Activated T-helper 17 cell treated with anti-CD3 and anti-CD28 coated beads, Interleukin-2, amount 50 U/mL, for 72 hours (primary cell): ENCODE measurements at regions not wholly inside any gene's neighbourhood (a gene's known extent, or its start where the extent isn't known, plus 50 kb on each side); places are given as distances from the start of the nearest gene placed in this dataset.
"Not testable (repeated sequence)": the region's sequence is repeated elsewhere in the genome, so short reads cannot be mapped to it uniquely, and the experiment has no call there.

Experiments
- ATAC-seq: fragments of 150-1000 bp; cut with Tn5 transposase; replicated peaks from 2 replicates; pipeline ENCODE4 v1.10.0; 2021; ENCODE audit warnings: mild to moderate bottlenecking, moderate library complexity
- H3K27ac Mint-ChIP-seq: one replicate; pipeline ENCODE4 v1.8.0; 2022; ENCODE audit warnings: mixed read lengths
- H3K27me3 Mint-ChIP-seq: one replicate; pipeline ENCODE4 v1.8.0; 2022; ENCODE audit warnings: mixed read lengths
- H3K36me3 Mint-ChIP-seq: one replicate; pipeline ENCODE4 v1.8.0; 2022; ENCODE audit warnings: low read depth, mild to moderate bottlenecking, mixed read lengths
- H3K4me1 Mint-ChIP-seq: one replicate; pipeline ENCODE4 v1.8.0; 2022; ENCODE audit warnings: mixed read lengths
- H3K4me3 Mint-ChIP-seq: one replicate; pipeline ENCODE4 v1.8.0; 2022; ENCODE audit warnings: mild to moderate bottlenecking, mixed read lengths
- H3K9me3 Mint-ChIP-seq: one replicate; pipeline ENCODE4 v1.8.0; 2022; ENCODE audit warnings: mixed read lengths

- peaks cover 6% of the 10 kb centered on the region for H3K9me3 Mint-ChIP-seq
- no peak overlapping the region for H3K4me3 Mint-ChIP-seq
- no peaks in the 10 kb centered on the region for H3K4me1 Mint-ChIP-seq
- H3K27ac Mint-ChIP-seq: no peak overlapping the region
- H3K27me3 Mint-ChIP-seq: no peaks in the 10 kb centered on the region
- no peaks in the 10 kb centered on the region for H3K36me3 Mint-ChIP-seq
- ATAC-seq: no peak
Observed at GRCh38 chr5:106814961-106815360, 855.8 kb downstream of the EFNA5 start.

DNA sequence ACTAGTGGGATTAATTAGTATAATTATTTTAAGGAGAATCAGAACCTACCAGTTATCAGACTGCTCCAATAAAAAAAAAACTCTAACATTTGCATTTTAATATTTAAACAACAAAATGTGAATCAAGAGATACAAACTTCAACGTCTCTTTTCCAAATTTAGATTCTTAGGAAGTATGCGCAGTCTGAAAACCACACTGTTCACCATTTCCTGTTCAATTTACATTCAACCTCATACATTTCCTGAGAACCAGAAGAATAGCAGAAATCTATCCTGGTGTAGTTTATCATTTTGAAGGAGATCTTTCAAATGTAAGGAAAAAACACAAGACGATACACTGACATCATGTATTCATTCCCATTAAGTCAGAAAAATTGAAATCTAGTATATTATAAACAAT lies 869.2 kb downstream of the EFNA5 start:
- Mint-ChIP-seq H3K27me3 (no peaks in the 10 kb centered on the region), H3K27ac (no peak overlapping the region), H3K9me3 (no peaks in the 10 kb centered on the region), H3K4me3 (no peak overlapping the region), H3K4me1 (no peaks in the 10 kb centered on the region), H3K36me3 (no peaks in the 10 kb centered on the region)
- ATAC-seq: no peak

GRCh38 chr5:106797996-106798395 lies 872.7 kb downstream of the EFNA5 start:
- no peaks in the 10 kb centered on the region for H3K9me3 Mint-ChIP-seq
- no peaks in the 10 kb centered on the region for H3K4me1 Mint-ChIP-seq
- ATAC-seq: no peak
- H3K4me3 Mint-ChIP-seq: no peak overlapping the region
- no peaks in the 10 kb centered on the region for H3K27me3 Mint-ChIP-seq
- no peak overlapping the region for H3K27ac Mint-ChIP-seq
- no peaks in the 10 kb centered on the region for H3K36me3 Mint-ChIP-seq

DNA sequence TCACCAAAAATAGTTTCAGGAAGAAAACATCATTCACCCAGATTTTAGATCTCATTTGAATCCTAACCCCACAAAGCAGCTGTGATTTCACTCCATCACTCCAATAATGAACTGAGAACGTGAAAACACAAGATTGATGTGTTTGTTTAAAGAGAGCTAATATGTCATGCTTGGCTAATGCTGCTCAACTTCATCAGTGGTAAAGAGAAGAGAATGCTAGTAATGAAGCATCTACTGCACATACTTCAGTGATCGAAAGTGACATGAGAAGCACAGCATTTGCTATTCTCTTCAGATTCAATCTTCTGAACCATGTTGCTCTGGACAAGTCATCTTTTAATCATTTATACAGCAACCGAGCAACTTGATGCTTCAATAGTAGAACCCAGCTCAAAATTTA lies 874.7 kb downstream of the EFNA5 start:
- no peak overlapping the region for H3K27ac Mint-ChIP-seq
- no peaks in the 10 kb centered on the region for H3K27me3 Mint-ChIP-seq
- H3K36me3 Mint-ChIP-seq: no peaks in the 10 kb centered on the region
- no peak for ATAC-seq
- H3K4me1 Mint-ChIP-seq: no peaks in the 10 kb centered on the region
- peaks cover 3% of the 10 kb centered on the region for H3K9me3 Mint-ChIP-seq
- H3K4me3 Mint-ChIP-seq: no peak overlapping the region

DNA sequence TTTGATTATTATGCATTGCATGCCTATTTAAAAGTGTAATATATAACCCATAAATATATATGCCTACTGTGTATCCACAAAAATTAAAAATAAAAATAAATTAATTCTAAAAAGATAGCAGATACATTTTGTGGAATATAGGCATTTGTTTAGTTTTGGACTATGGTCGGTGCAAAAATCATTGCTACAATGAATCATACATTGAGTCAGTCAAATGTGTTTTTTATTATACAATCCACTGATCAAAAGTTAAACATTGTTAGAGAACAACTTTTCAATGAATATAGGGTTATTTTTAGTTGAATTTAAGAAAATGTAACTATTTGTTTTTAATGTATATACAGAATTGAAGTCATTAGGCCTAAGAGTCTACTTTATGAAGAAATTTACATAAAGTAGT lies 885.9 kb downstream of the EFNA5 start:
- Mint-ChIP-seq H3K4me3 (no peak overlapping the region), H3K4me1 (no peaks in the 10 kb centered on the region), H3K9me3 (peaks cover 9% of the 10 kb centered on the region), H3K27ac (no peak overlapping the region), H3K27me3 (no peaks in the 10 kb centered on the region), H3K36me3 (no peaks in the 10 kb centered on the region)
- no peak for ATAC-seq

DNA sequence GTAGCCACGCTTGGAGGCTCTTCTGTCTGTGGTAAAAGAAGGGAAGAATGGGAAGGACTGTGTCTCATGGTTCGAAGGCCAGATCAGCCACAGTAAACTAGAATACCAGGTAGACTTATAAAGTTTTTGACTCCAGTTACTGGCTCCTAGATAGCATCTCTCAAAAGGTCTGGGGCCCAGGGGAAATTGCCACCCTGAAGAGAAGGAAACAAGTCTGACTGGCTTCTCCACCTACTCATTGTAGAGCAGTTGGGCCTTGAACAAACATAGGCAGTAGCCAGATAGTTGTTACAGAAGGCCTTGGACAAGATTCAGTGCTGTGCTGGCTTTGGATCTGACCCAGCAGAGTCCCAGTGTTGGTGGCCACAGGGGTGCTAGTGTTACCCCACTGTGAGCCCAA lies 890.4 kb downstream of the EFNA5 start:
- Mint-ChIP-seq H3K4me3 (no peak overlapping the region), H3K4me1 (no peaks in the 10 kb centered on the region), H3K9me3 (peaks cover 4% of the 10 kb centered on the region), H3K36me3 (no peaks in the 10 kb centered on the region), H3K27ac (no peak overlapping the region), H3K27me3 (no peaks in the 10 kb centered on the region)
- no peak for ATAC-seq

- not testable (repeated sequence) for ATAC-seq, H3K27me3 Mint-ChIP-seq, H3K27ac Mint-ChIP-seq
Observed at GRCh38 chr5:106776515-106776914, 894.2 kb downstream of the EFNA5 start.

GRCh38 chr5:106768392-106768791 lies 902.3 kb downstream of the EFNA5 start:
- Mint-ChIP-seq H3K9me3 (peaks cover 8% of the 10 kb centered on the region), H3K27me3 (no peaks in the 10 kb centered on the region), H3K27ac (no peak overlapping the region), H3K36me3 (no peaks in the 10 kb centered on the region), H3K4me1 (no peaks in the 10 kb centered on the region), H3K4me3 (no peak overlapping the region)
- ATAC-seq: no peak

More at GRCh38 chr5:106776515-106776914, 894.2 kb downstream of the EFNA5 start:
- not testable (repeated sequence) for H3K4me3 Mint-ChIP-seq, H3K4me1 Mint-ChIP-seq, H3K36me3 Mint-ChIP-seq, H3K9me3 Mint-ChIP-seq

GRCh38 chr5:106766916-106767315 lies 903.8 kb downstream of the EFNA5 start:
- Mint-ChIP-seq H3K36me3 (no peaks in the 10 kb centered on the region), H3K4me3 (no peak overlapping the region), H3K9me3 (peaks cover 15% of the 10 kb centered on the region), H3K4me1 (no peaks in the 10 kb centered on the region), H3K27ac (no peak overlapping the region), H3K27me3 (no peaks in the 10 kb centered on the region)
- ATAC-seq: no peak

GRCh38 chr5:106759581-106759980 lies 911.2 kb downstream of the EFNA5 start:
- Mint-ChIP-seq H3K4me1 (no peaks in the 10 kb centered on the region), H3K9me3 (peaks cover 8% of the 10 kb centered on the region), H3K4me3 (no peak overlapping the region), H3K27me3 (no peaks in the 10 kb centered on the region), H3K36me3 (no peaks in the 10 kb centered on the region), H3K27ac (no peak overlapping the region)
- no peak for ATAC-seq

GRCh38 chr5:106759152-106759551 lies 911.6 kb downstream of the EFNA5 start:
- Mint-ChIP-seq H3K9me3 (peaks cover 8% of the 10 kb centered on the region), H3K36me3 (no peaks in the 10 kb centered on the region)
- ATAC-seq: no peak

DNA sequence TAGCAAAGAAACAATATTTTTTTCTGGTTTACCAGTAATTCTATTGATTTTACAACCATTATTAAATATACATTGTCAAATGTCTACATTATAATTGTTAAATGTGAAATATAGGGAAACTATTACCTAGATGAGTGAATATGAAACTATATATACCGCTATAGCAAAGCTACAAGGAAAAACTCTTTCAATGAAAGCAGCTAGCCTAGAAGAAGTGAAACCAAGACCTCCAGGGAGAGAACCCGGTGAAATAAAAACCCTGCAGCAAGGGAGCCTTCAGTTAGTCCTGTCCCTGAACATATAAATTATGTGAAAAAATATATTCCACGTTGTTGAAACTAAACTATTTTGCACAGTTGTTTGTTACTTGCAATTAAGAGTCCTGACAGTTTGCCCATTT lies 913.1 kb downstream of the EFNA5 start:
- H3K27me3 Mint-ChIP-seq: no peaks in the 10 kb centered on the region
- peaks cover 5% of the 10 kb centered on the region for H3K9me3 Mint-ChIP-seq
- H3K4me3 Mint-ChIP-seq: no peak overlapping the region
- no peak for ATAC-seq
- H3K4me1 Mint-ChIP-seq: no peaks in the 10 kb centered on the region
- no peak overlapping the region for H3K27ac Mint-ChIP-seq
- H3K36me3 Mint-ChIP-seq: no peaks in the 10 kb centered on the region

More at GRCh38 chr5:106759152-106759551, 911.6 kb downstream of the EFNA5 start:
- Mint-ChIP-seq H3K4me3 (no peak overlapping the region), H3K4me1 (no peaks in the 10 kb centered on the region), H3K27ac (no peak overlapping the region), H3K27me3 (no peaks in the 10 kb centered on the region)

DNA sequence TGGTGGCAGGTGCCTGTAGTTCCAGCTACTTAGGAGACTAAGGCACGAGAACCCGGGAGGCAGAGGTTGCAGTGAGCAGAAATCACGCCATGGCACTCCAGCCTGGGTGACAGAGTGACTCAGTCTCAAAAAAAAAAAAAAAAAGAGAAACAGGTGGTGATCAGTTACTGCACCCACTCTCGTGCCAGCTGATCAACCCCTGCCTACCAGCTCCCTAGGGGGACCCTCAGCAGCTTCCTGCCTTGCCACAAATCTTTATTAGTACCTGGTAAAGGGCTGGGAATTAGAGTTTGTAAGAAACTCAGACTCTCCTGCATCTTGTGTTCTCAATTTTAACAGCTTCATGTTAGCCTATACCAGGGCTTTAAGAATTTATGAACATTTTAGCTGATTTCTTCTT lies 914.9 kb downstream of the EFNA5 start:
- Mint-ChIP-seq H3K36me3 (no peaks in the 10 kb centered on the region), H3K27ac (no peak overlapping the region), H3K4me3 (no peak overlapping the region), H3K4me1 (no peaks in the 10 kb centered on the region), H3K27me3 (no peaks in the 10 kb centered on the region), H3K9me3 (no peaks in the 10 kb centered on the region)
- no peak for ATAC-seq

DNA sequence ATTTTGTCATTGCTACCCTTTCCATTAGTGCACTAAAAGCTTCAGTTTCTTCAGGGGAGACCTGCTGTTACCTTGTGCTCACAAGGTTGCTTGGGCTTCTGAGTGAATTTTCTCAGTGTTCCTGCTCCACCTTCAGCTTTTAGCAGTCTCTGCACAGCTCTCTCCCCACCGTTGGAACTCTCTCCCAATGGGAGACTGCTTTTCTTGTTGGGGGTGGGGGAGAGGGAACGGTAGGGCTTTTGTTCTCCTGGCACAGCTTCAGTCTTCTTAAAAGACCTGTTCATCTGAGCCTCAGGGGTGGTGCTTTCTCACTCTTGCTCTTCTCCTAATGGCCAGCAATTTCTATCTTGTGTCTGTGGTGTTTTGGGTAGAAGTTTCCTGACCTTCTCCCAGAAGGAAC lies 915.7 kb downstream of the EFNA5 start:
- Mint-ChIP-seq H3K9me3 (no peaks in the 10 kb centered on the region), H3K27ac (no peak overlapping the region), H3K4me3 (no peak overlapping the region)

DNA sequence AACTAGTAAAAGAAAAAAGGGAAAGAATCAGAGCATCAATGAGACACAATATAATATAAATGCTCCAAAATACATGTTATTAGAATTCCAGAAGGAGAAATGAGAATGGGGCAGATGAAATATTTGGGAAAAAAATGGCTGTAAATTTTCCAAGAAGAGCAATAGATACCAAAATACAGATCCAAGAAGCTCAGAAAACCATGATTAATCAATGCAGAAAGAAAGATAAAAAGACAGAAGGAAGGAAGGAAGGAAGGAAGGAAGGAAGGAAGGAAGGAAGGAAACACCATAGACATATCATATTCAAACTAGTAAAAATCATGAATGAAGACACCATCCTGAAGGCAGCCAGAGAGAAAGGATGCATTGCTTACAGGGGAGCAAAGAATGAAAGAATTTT lies 920.9 kb downstream of the EFNA5 start:
- Mint-ChIP-seq H3K27ac (no peak overlapping the region), H3K4me3 (no peak overlapping the region), H3K36me3 (no peaks in the 10 kb centered on the region), H3K27me3 (no peaks in the 10 kb centered on the region), H3K9me3 (peaks cover 8% of the 10 kb centered on the region), H3K4me1 (no peaks in the 10 kb centered on the region)
- ATAC-seq: no peak

More for the DNA sequence above, 915.7 kb downstream of the EFNA5 start:
- Mint-ChIP-seq H3K36me3 (no peaks in the 10 kb centered on the region), H3K4me1 (no peaks in the 10 kb centered on the region), H3K27me3 (no peaks in the 10 kb centered on the region)
- ATAC-seq: no peak

DNA sequence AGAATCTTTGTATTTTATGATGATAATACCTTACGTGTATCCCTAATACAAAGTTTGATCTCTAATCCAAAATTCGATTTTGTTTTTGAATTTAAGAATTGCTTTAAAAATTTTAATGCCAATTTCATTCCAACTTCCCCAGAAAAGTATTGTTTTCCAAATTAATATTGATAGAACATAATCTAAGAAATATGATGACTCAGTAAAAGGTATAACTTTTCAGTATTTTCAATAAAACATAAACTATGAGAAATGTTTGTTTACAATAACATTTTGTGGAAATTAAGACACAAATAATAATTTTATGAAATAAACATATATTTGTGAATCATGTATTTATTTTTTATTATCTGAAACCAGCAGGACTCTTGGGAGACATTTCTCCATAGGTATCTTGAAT lies 931.6 kb downstream of the EFNA5 start:
- Mint-ChIP-seq H3K4me3 (no peak overlapping the region), H3K4me1 (no peaks in the 10 kb centered on the region), H3K27ac (no peak overlapping the region), H3K9me3 (peaks cover 12% of the 10 kb centered on the region), H3K36me3 (no peaks in the 10 kb centered on the region), H3K27me3 (no peaks in the 10 kb centered on the region)
- no peak for ATAC-seq
